Activated B cell treated with CpG ODN at 0.5 μM for 24 hours (primary cell): ENCODE measurements at regions not wholly inside any gene's neighbourhood (a gene's known extent, or its start where the extent isn't known, plus 50 kb on each side); places are given as distances from the start of the nearest gene placed in this dataset.

Experiments
- ATAC-seq: fragments of 200-7000 bp; cut with Tn5 transposase; one replicate; pipeline ENCODE4 v1.10.0; 2021; ENCODE audit warnings: low read depth, mild to moderate bottlenecking, moderate library complexity
- CTCF ChIA-PET: fragments of 350-600 bp; sonication (Branson Sonifier 250); formaldehyde crosslinking; loops from one replicate; lab custom pipeline; 2021; ENCODE audit warnings: antibody characterized with exemption; lab: Charles Lee
- POLR2A ChIA-PET: fragments of 350-600 bp; sonication (Branson Sonifier 250); formaldehyde crosslinking; loops from one replicate; lab custom pipeline; 2021; ENCODE audit warnings: antibody characterized with exemption; lab: Charles Lee
- DNase-seq: peaks from one replicate; pipeline ENCODE4 v3.0.0; 2022
- H3K27ac Mint-ChIP-seq: one replicate; pipeline ENCODE4 v1.8.0; 2020; ENCODE audit warnings: mixed read lengths
- H3K27me3 Mint-ChIP-seq: one replicate; pipeline ENCODE4 v1.8.0; 2021; ENCODE audit warnings: mixed read lengths
- H3K36me3 Mint-ChIP-seq: one replicate; pipeline ENCODE4 v1.8.0; 2021; ENCODE audit warnings: low read depth, mixed read lengths
- H3K4me1 Mint-ChIP-seq: one replicate; pipeline ENCODE4 v1.8.0; 2021; ENCODE audit warnings: mixed read lengths
- H3K4me3 Mint-ChIP-seq: one replicate; pipeline ENCODE4 v1.8.0; 2020; ENCODE audit warnings: mild to moderate bottlenecking, mixed read lengths
- H3K9me3 Mint-ChIP-seq: one replicate; pipeline ENCODE4 v1.8.0; 2020; ENCODE audit warnings: mixed read lengths
- CTCF ChIP-seq: fragments of 200-600 bp; IDR thresholded peaks from one replicate; pipeline ENCODE4 v1.8.0; 2022; ENCODE audit warnings: antibody characterized with exemption, mild to moderate bottlenecking
- intact Hi-C: fragments of 100-400 bp; cut with micrococcal nuclease; formaldehyde crosslinking; loops from one replicate; pipeline ENCODE4 v1.15.1; 2024

GRCh38 chr11:91825777-91826176, 398.8 kb upstream of the FAT3 start:
- Mint-ChIP-seq H3K9me3 (peaks cover 18% of the 10 kb centered on the region), H3K36me3 (no peaks in the 10 kb centered on the region), H3K27ac (no peak overlapping the region), H3K4me1 (no peaks in the 10 kb centered on the region), H3K4me3 (no peak overlapping the region), H3K27me3 (no peaks in the 10 kb centered on the region)
- no peak for TF ChIP-seq CTCF
- POLR2A ChIA-PET: no interaction called here
- intact Hi-C loops: no loop called here
- ATAC-seq (no peak), DNase-seq (no peak)
- CTCF ChIA-PET: no interaction called here

- Mint-ChIP-seq H3K27me3 (no peaks in the 10 kb centered on the region), H3K4me1 (no peaks in the 10 kb centered on the region), H3K9me3 (peaks cover 8% of the 10 kb centered on the region), H3K4me3 (no peak overlapping the region), H3K36me3 (no peaks in the 10 kb centered on the region), H3K27ac (no peak overlapping the region)
- ATAC-seq (no peak), DNase-seq (no peak)
- ChIA-PET POLR2A (no interaction called here), CTCF (no interaction called here)
- TF ChIP-seq CTCF: no peak
- intact Hi-C loops: no loop called here
Measured at GRCh38 chr11:91823252-91823830, 401.3 kb upstream of the FAT3 start.

- intact Hi-C loops: no loop called here
- DNase-seq: no peak
- CTCF ChIA-PET: no interaction called here
- peaks cover 8% of the 10 kb centered on the region for H3K9me3 Mint-ChIP-seq
- TF ChIP-seq CTCF: no peak
- POLR2A ChIA-PET: no interaction called here
- H3K27me3 Mint-ChIP-seq: no peaks in the 10 kb centered on the region
- no peaks in the 10 kb centered on the region for H3K4me1 Mint-ChIP-seq
- H3K27ac Mint-ChIP-seq: no peak overlapping the region
- ATAC-seq: no peak
- no peak overlapping the region for H3K4me3 Mint-ChIP-seq
- H3K36me3 Mint-ChIP-seq: no peaks in the 10 kb centered on the region
Measured at GRCh38 chr11:91822805-91823204, 401.8 kb upstream of the FAT3 start.

DNA sequence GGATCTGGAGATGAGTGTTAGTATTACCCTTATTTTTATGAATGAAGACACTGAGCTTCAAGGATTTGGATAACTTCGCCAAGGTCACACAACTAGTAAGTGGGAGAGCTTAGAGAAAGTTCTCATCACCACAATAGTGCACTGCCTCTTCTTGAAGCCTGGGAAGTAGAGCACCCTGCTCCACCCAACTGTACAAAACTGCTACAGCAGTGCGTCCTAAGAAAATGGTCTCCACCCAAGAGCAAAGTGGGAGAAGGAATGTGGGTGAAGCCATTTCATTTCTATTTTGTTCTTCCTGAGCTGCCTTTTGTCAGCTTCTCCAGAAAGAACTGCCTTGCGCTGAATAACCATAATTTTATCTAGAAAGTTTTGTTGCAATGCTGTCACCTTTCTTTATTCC, 403.9 kb upstream of the FAT3 start:
- Mint-ChIP-seq H3K27me3 (no peaks in the 10 kb centered on the region), H3K27ac (no peak overlapping the region), H3K4me3 (no peak overlapping the region), H3K9me3 (peaks cover 8% of the 10 kb centered on the region), H3K4me1 (no peaks in the 10 kb centered on the region), H3K36me3 (no peaks in the 10 kb centered on the region)
- CTCF ChIA-PET: no interaction called here
- POLR2A ChIA-PET: no interaction called here
- TF ChIP-seq CTCF: no peak
- ATAC-seq (no peak), DNase-seq (no peak)
- intact Hi-C loops: no loop called here

DNA sequence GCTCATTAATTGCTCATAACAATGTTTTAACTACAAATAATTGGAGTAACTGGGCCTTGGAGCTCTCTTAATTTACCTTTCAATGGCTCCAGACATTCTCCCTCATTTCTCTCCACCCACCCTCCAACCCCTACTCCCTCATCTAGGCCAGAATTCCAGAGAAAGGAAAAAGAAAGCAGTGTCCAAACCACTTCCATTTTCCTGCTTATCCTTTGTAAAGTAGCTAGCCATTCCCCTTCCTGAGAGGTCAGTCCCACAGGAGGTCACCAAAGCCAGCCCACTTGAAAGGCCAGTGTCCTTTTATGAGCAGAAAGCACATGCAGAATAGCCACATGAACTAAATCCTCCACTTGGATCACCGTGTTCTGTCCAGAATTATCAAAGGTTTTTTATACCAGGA, 404.8 kb upstream of the FAT3 start:
- no peak for TF ChIP-seq CTCF
- DNase-seq (no peak), ATAC-seq (no peak)
- Mint-ChIP-seq H3K9me3 (peaks cover 8% of the 10 kb centered on the region), H3K36me3 (no peaks in the 10 kb centered on the region), H3K4me1 (no peaks in the 10 kb centered on the region), H3K4me3 (no peak overlapping the region), H3K27ac (no peak overlapping the region), H3K27me3 (no peaks in the 10 kb centered on the region)
- CTCF ChIA-PET: no interaction called here
- intact Hi-C loops: no loop called here
- POLR2A ChIA-PET: no interaction called here
